GM12878 (cell line): ENCODE measurements at regions not wholly inside any gene's neighbourhood (a gene's known extent, or its start where the extent isn't known, plus 50 kb on each side); places are given as distances from the start of the nearest gene placed in this dataset.

Source experiments
- ATAC-seq: fragments of 200-7000 bp; cut with Tn5 transposase; 3 replicates; pipeline ENCODE4 v1.9.1; 2020; ENCODE audit warnings: mild to moderate bottlenecking, moderate library complexity
- BruUV-seq: library from RNA; stranded (reverse); fragments of 400-500 nt; replicated peaks from 2 replicates; lab custom pipeline; 2021; lab: Mats Ljungman, UMichigan
- CTCF ChIA-PET: fragments of 300-600 bp; sonication (Branson Sonifier 250); formaldehyde crosslinking; extraction: SDS; loops from one replicate; lab custom pipeline; 2021; ENCODE audit warnings: inconsistent platforms; lab: Yijun Ruan, JAX
- POLR2A ChIA-PET: fragments of 350-600 bp; formaldehyde crosslinking; extraction: SDS; loops from one replicate; lab custom pipeline; 2021; ENCODE audit warnings: inconsistent platforms; lab: Charles Lee
- RAD21 ChIA-PET: fragments of 300-600 bp; sonication (Branson Sonifier 250); formaldehyde crosslinking; loops from one replicate; lab custom pipeline; 2023; ENCODE audit warnings: antibody characterized with exemption; ENCODE audit not compliant: unreplicated experiment; lab: Charles Lee
- SMC1A ChIA-PET: fragments of 300-600 bp; sonication (Branson Sonifier 250); formaldehyde crosslinking; loops from one replicate; lab custom pipeline; 2023; ENCODE audit not compliant: unreplicated experiment, uncharacterized antibody; lab: Charles Lee
- DNase-seq: peaks from one replicate; pipeline ENCODE4 v3.0.0-alpha.2; 2011; ENCODE audit warnings: low read depth, low spot score
- FAIRE-seq: peaks from 3 replicates; lab custom pipeline; 2011; peaks lifted over from hg19 to GRCh38; lab: Jason Lieb, UNC
- H2AFZ ChIP-seq: 2 replicates; pipeline ENCODE4 v1.6.0; 2011; ENCODE audit warnings: low read depth, low read length, control low read depth; ENCODE audit not compliant: control insufficient read depth
- H3K27ac ChIP-seq: 2 replicates; pipeline ENCODE4 v1.5.1; 2011; ENCODE audit warnings: control low read depth; ENCODE audit not compliant: control insufficient read depth, insufficient read depth
- H3K27me3 ChIP-seq, 2 experiments: replicated peaks in 1 of 2; 2 replicates each; pipeline versions ENCODE4 v1.6.0 to v1.6.1; 2011; ENCODE audit warnings: low read length in 1 of 2; ENCODE audit not compliant: control insufficient read depth in 2 of 2, insufficient read depth in 2 of 2
- H3K36me3 ChIP-seq, 2 experiments: 2 replicates each; pipeline ENCODE4 v1.5.1; 2011; ENCODE audit warnings: low read length in 1 of 2; ENCODE audit not compliant: control insufficient read depth in 2 of 2, insufficient read depth in 2 of 2
- H3K4me1 ChIP-seq: 2 replicates; pipeline ENCODE4 v1.6.1; 2011; ENCODE audit warnings: mild to moderate bottlenecking, low read length, moderate library complexity, mixed read lengths; ENCODE audit not compliant: control insufficient read depth, insufficient read depth
- H3K4me2 ChIP-seq: 2 replicates; pipeline ENCODE4 v1.6.0; 2011; ENCODE audit warnings: control low read depth; ENCODE audit not compliant: control insufficient read depth, insufficient read depth
- H3K4me3 ChIP-seq: fragments of 200-600 bp; sonication (generic); 2 replicates; pipeline ENCODE4 v1.5.1; 2016
- H3K79me2 ChIP-seq: 2 replicates; pipeline ENCODE4 v1.6.0; 2011; ENCODE audit warnings: low read length; ENCODE audit not compliant: control insufficient read depth, insufficient read depth
- H3K9ac ChIP-seq: 2 replicates; pipeline ENCODE4 v1.8.0; 2011; ENCODE audit warnings: low read length, control low read depth, mixed read lengths; ENCODE audit not compliant: control insufficient read depth, insufficient read depth
- H3K9me3 ChIP-seq: replicated peaks from 3 replicates; pipeline ENCODE4 v1.5.1; 2011; ENCODE audit warnings: mild to moderate bottlenecking, low read length; ENCODE audit not compliant: control insufficient read depth, insufficient read depth
- H4K20me1 ChIP-seq: 2 replicates; pipeline ENCODE4 v1.6.0; 2011; ENCODE audit not compliant: control insufficient read depth, insufficient read depth
- ATF7 ChIP-seq: fragments of 450-650 bp; IDR thresholded peaks from 2 replicates; pipeline ENCODE4 v1.6.1; 2016; ENCODE audit warnings: low read depth, mild to moderate bottlenecking
- BMI1 ChIP-seq: fragments of 450-650 bp; IDR thresholded peaks from 2 replicates; pipeline ENCODE4 v1.6.1; 2016; ENCODE audit warnings: mild to moderate bottlenecking, moderate library complexity, borderline replicate concordance
- DPF2 ChIP-seq: fragments of 450-650 bp; IDR thresholded peaks from 2 replicates; pipeline ENCODE4 v1.6.1; 2017; ENCODE audit warnings: mild to moderate bottlenecking
- E4F1 ChIP-seq: fragments of 450-650 bp; IDR thresholded peaks from 2 replicates; pipeline ENCODE4 v1.6.1; 2018; ENCODE audit warnings: borderline replicate concordance, mild to moderate bottlenecking; ENCODE audit not compliant: partially characterized antibody
- IRF3 ChIP-seq: fragments of 450-650 bp; IDR thresholded peaks from 2 replicates; pipeline ENCODE4 v1.6.1; 2014; ENCODE audit warnings: mild to moderate bottlenecking
- KLF5 ChIP-seq: fragments of 450-650 bp; IDR thresholded peaks from 2 replicates; pipeline ENCODE4 v1.6.1; 2014; ENCODE audit warnings: mild to moderate bottlenecking; ENCODE audit not compliant: partially characterized antibody
- SIN3A ChIP-seq: IDR thresholded peaks from 2 replicates; pipeline ENCODE4 v1.6.1; 2012; ENCODE audit warnings: low read depth, low read length, improper control_type of control experiment
- SMAD5 ChIP-seq: IDR thresholded peaks from 2 replicates; pipeline ENCODE4 v1.6.1; 2016; ENCODE audit warnings: antibody characterized with exemption, low read depth
- TCF3 ChIP-seq: IDR thresholded peaks from 2 replicates; pipeline ENCODE4 v1.6.1; 2012; ENCODE audit warnings: low read depth, mild to moderate bottlenecking, low read length, borderline replicate concordance; ENCODE audit not compliant: insufficient read depth
- WGBS: methylation state at CpG from one replicate; pipeline ENCODE4 v1.1.6; 2016; ENCODE audit warnings: low lambda C conversion rate; ENCODE audit not compliant: insufficient replicate concordance, insufficient coverage; ENCODE audit errors: missing lambda C conversion rate; 5-methylcytosine and 5-hydroxymethylcytosine counted together
- in situ Hi-C: fragments of 300-500 bp; cut with MboI; formaldehyde crosslinking; loops from 9 replicates; pipeline ENCODE4 v1.14.3; 2018; ENCODE audit warnings: mixed read lengths
- intact Hi-C: fragments of 100-400 bp; cut with micrococcal nuclease; formaldehyde crosslinking; loops from one replicate; pipeline ENCODE4 v1.14.2; 2022; ENCODE audit not compliant: unreplicated experiment
- TF ChIP-seq, protein P1 (sequence below): fragments of 150-350 bp; IDR thresholded peaks from 2 replicates; pipeline ENCODE4 v1.6.1; 2014; ENCODE audit warnings: mild to moderate bottlenecking, low read depth, low read length
- TF ChIP-seq, protein P2 (sequence below): IDR thresholded peaks from 2 replicates; pipeline ENCODE4 v1.6.1; 2011; ENCODE audit warnings: borderline replicate concordance, low read depth, mild to moderate bottlenecking, moderate library complexity, mixed read lengths, low read length; ENCODE audit not compliant: insufficient read depth; ENCODE audit errors: extremely low read length

DNA sequence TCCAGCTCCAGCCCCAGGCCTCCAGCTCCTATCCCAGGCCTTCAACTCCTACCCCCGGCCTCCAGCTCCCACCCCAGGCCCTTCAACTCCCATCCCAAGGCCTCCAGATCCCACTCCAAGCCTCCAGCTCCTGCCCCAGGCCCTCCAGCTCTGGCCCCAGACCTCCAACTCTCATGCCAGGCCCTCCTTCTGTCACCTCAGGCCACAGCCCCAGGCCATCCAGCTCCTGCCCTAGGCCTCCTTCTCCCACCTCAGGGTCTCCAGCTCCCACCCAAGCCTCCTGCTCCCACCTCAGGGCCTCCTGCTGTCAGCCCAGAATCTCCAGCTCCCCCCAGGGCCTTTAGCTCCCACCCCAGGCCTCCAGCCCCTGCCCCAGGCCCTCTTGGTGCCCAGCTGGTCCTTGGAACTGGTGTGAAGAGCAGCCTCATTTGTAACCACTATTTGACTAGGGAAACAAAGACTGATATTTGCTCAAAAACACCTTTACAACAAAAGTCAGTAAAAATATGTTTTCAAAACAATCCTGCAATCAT, 67.8 kb upstream of the SALL3 start:
- Histone ChIP-seq H3K9ac (no peak overlapping the region), H3K4me3 (no peak overlapping the region), H3K9me3 (no peaks in the 10 kb centered on the region), H3K4me2 (no peak overlapping the region), H3K27me3 (no peaks in the 10 kb centered on the region), H2AFZ (no peak overlapping the region), H3K27ac (no peak overlapping the region), H3K36me3 (no peaks in the 10 kb centered on the region), H3K79me2 (no peaks in the 10 kb centered on the region), H4K20me1 (no peaks in the 10 kb centered on the region), H3K4me1 (no peaks in the 10 kb centered on the region)
- DNase-seq (no peak), ATAC-seq (no peak), FAIRE-seq (no peak)
- ChIA-PET RAD21 (no interaction called here), SMC1A (interaction anchor here (0.6 kb wide), 2 partner anchors 37 to 1088 kb away, joined by 3 read pairs; no protein-coding TSS in a partner anchor), CTCF (no interaction called here), POLR2A (no interaction called here)
- BruUV-seq: no TSS peak
- intact Hi-C loops (no loop called here), in situ Hi-C loops (no loop called here)
- 0% methylated on average over 1 of the region's 1 CpG for WGBS
- TF ChIP-seq IRF3 (no peak), BMI1 (no peak), SMAD5 (no peak), DPF2 (no peak)

DNA sequence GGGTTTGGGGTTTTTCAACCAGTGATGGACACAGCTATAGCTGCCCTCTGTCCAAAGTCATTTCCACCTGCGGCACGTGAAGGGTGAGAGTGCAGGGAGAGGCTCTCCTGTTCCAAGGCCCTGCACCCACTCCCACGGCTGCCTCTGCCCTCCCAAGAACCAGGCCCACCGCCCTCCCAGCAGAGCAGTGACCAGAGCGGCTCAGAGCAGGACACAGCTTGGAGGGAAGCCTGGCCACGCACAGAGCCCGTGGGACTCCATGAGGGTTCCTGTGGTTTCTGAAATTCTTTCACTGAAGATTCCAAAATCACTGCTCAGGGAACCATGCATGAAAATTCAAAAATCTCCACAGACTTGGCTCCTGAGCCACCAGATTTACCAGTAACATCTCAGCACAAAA, 67.3 kb upstream of the SALL3 start:
- in situ Hi-C loops: no loop called here
- H3K27me3 ChIP-seq: no peaks in the 10 kb centered on the region
- no peak overlapping the region for H3K4me3 ChIP-seq
- SMC1A ChIA-PET: no interaction called here
- WGBS: 29% methylated on average over 7 of the region's 7 CpGs
- H3K79me2 ChIP-seq: no peaks in the 10 kb centered on the region
- H3K27ac ChIP-seq: no peak overlapping the region
- POLR2A ChIA-PET: no interaction called here
- no TSS peak for BruUV-seq
- RAD21 ChIA-PET: no interaction called here
- no peaks in the 10 kb centered on the region for H3K9me3 ChIP-seq
- H2AFZ ChIP-seq: no peak overlapping the region
- no peaks in the 10 kb centered on the region for H3K4me1 ChIP-seq
- H3K36me3 ChIP-seq: no peaks in the 10 kb centered on the region
- no peak overlapping the region for H3K4me2 ChIP-seq
- FAIRE-seq (no peak), ATAC-seq (no peak), DNase-seq (no peak)
- intact Hi-C loops: no loop called here
- no peaks in the 10 kb centered on the region for H4K20me1 ChIP-seq
- H3K9ac ChIP-seq: no peak overlapping the region
- CTCF ChIA-PET: no interaction called here
- TF ChIP-seq KLF5 (no peak), TCF3 (no peak), E4F1 (no peak), ATF7 (no peak), SIN3A (no peak), SMAD5 (no peak)
- TF ChIP-seq, protein P1, sequence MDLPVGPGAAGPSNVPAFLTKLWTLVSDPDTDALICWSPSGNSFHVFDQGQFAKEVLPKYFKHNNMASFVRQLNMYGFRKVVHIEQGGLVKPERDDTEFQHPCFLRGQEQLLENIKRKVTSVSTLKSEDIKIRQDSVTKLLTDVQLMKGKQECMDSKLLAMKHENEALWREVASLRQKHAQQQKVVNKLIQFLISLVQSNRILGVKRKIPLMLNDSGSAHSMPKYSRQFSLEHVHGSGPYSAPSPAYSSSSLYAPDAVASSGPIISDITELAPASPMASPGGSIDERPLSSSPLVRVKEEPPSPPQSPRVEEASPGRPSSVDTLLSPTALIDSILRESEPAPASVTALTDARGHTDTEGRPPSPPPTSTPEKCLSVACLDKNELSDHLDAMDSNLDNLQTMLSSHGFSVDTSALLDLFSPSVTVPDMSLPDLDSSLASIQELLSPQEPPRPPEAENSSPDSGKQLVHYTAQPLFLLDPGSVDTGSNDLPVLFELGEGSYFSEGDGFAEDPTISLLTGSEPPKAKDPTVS: no peak
- TF ChIP-seq, protein P2, sequence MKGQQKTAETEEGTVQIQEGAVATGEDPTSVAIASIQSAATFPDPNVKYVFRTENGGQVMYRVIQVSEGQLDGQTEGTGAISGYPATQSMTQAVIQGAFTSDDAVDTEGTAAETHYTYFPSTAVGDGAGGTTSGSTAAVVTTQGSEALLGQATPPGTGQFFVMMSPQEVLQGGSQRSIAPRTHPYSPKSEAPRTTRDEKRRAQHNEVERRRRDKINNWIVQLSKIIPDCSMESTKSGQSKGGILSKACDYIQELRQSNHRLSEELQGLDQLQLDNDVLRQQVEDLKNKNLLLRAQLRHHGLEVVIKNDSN: no peak
